H9 (cell line): ENCODE measurements at regions not wholly inside any gene's neighbourhood (a gene's known extent, or its start where the extent isn't known, plus 50 kb on each side); places are given as distances from the start of the nearest gene placed in this dataset.

ENCODE experiments used
- DNase-seq: peaks from one replicate; pipeline ENCODE4 v3.0.0-alpha.2; 2017
- H2AFZ ChIP-seq: one replicate; pipeline ENCODE4 v1.6.1; 2013; ENCODE audit warnings: mild to moderate bottlenecking, low read length, control low read depth, moderate library complexity
- H2AK5ac ChIP-seq: 2 replicates; pipeline ENCODE4 v1.6.1; 2013; ENCODE audit warnings: low read length, control low read depth, mixed read lengths; ENCODE audit not compliant: insufficient read length
- H2BK120ac ChIP-seq: one replicate; pipeline ENCODE4 v1.6.1; 2013; ENCODE audit warnings: low read depth, mild to moderate bottlenecking, low read length, control low read depth, inconsistent platforms; ENCODE audit not compliant: poor library complexity, severe bottlenecking
- H2BK12ac ChIP-seq: 2 replicates; pipeline ENCODE4 v1.6.1; 2013; ENCODE audit warnings: low read length, control low read depth, mixed read lengths, low read depth; ENCODE audit not compliant: insufficient read length
- H2BK15ac ChIP-seq: 2 replicates; pipeline ENCODE4 v1.6.1; 2013; ENCODE audit warnings: low read depth, low read length, control low read depth
- H2BK20ac ChIP-seq: one replicate; pipeline ENCODE4 v1.6.1; 2013; ENCODE audit warnings: low read depth, mild to moderate bottlenecking, low read length, control low read depth, inconsistent platforms; ENCODE audit not compliant: poor library complexity, severe bottlenecking
- H2BK5ac ChIP-seq: 2 replicates; pipeline ENCODE4 v1.6.1; 2013; ENCODE audit warnings: low read length, control low read depth, mixed read lengths; ENCODE audit not compliant: insufficient read length
- H3K14ac ChIP-seq: 2 replicates; pipeline ENCODE4 v1.6.1; 2013; ENCODE audit warnings: low read length, control low read depth; ENCODE audit not compliant: insufficient read depth
- H3K18ac ChIP-seq: 2 replicates; pipeline ENCODE4 v1.6.1; 2013; ENCODE audit warnings: low read depth, mild to moderate bottlenecking, mixed read lengths, low read length, control low read depth; ENCODE audit not compliant: insufficient read length
- H3K23ac ChIP-seq: 2 replicates; pipeline ENCODE4 v1.6.1; 2013; ENCODE audit warnings: low read length, control low read depth, mixed read lengths, low read depth; ENCODE audit not compliant: insufficient read length
- H3K23me2 ChIP-seq: 2 replicates; pipeline ENCODE4 v1.6.1; 2013; ENCODE audit warnings: low read depth, mild to moderate bottlenecking, mixed read lengths, low read length, control low read depth; ENCODE audit not compliant: insufficient read length, poor library complexity, severe bottlenecking
- H3K27ac ChIP-seq: 2 replicates; pipeline ENCODE4 v1.5.1; 2013; ENCODE audit warnings: low read length, control low read depth, mixed read lengths, low read depth; ENCODE audit not compliant: insufficient read length
- H3K27me3 ChIP-seq: 2 replicates; pipeline ENCODE4 v1.6.1; 2013; ENCODE audit warnings: low read length, control low read depth, inconsistent platforms; ENCODE audit not compliant: insufficient read depth
- H3K4ac ChIP-seq: 2 replicates; pipeline ENCODE4 v1.6.1; 2013; ENCODE audit warnings: low read depth, mild to moderate bottlenecking, control low read depth, inconsistent platforms, low read length, moderate library complexity
- H3K4me1 ChIP-seq: 2 replicates; pipeline ENCODE4 v1.6.1; 2013; ENCODE audit warnings: low read length, control low read depth, inconsistent platforms; ENCODE audit not compliant: insufficient read depth
- H3K4me2 ChIP-seq: 2 replicates; pipeline ENCODE4 v1.6.1; 2013; ENCODE audit warnings: low read length, control low read depth, mixed read lengths; ENCODE audit not compliant: insufficient read length, insufficient read depth
- H3K56ac ChIP-seq: 2 replicates; pipeline ENCODE4 v1.6.1; 2013; ENCODE audit warnings: low read depth, mild to moderate bottlenecking, mixed read lengths, low read length, control low read depth; ENCODE audit not compliant: insufficient read length
- H3K79me1 ChIP-seq: 2 replicates; pipeline ENCODE4 v1.6.1; 2013; ENCODE audit warnings: low read depth, mild to moderate bottlenecking, moderate library complexity, low read length, control low read depth, inconsistent platforms; ENCODE audit not compliant: insufficient read depth, poor library complexity, severe bottlenecking
- H3K79me2 ChIP-seq: 2 replicates; pipeline ENCODE4 v1.6.1; 2013; ENCODE audit warnings: low read length, control low read depth, inconsistent platforms; ENCODE audit not compliant: insufficient read depth
- H3K9ac ChIP-seq: 2 replicates; pipeline ENCODE4 v1.6.1; 2013; ENCODE audit warnings: low read length, control low read depth, mixed read lengths; ENCODE audit not compliant: insufficient read length; ENCODE audit errors: extremely low read depth
- H3K9me3 ChIP-seq: one replicate; pipeline ENCODE4 v1.6.1; 2013; ENCODE audit warnings: low read depth, low read length, inconsistent platforms; ENCODE audit not compliant: control insufficient read depth
- H3T11ph ChIP-seq: one replicate; pipeline ENCODE4 v1.6.1; 2013; ENCODE audit warnings: mild to moderate bottlenecking, low read length, control low read depth, inconsistent platforms
- H4K20me1 ChIP-seq: one replicate; pipeline ENCODE4 v1.6.1; 2013; ENCODE audit not compliant: control insufficient read depth, insufficient read length, insufficient read depth
- H4K5ac ChIP-seq: 2 replicates; pipeline ENCODE4 v1.6.1; 2013; ENCODE audit warnings: low read depth, mild to moderate bottlenecking, mixed read lengths, low read length, control low read depth; ENCODE audit not compliant: insufficient read length
- H4K8ac ChIP-seq: replicated peaks from 2 replicates; pipeline ENCODE4 v1.6.1; 2013; ENCODE audit warnings: low read length, control low read depth, mixed read lengths, low read depth; ENCODE audit not compliant: insufficient read length
- H4K91ac ChIP-seq: 2 replicates; pipeline ENCODE4 v1.6.1; 2013; ENCODE audit warnings: low read depth, mild to moderate bottlenecking, moderate library complexity, mixed read lengths, low read length, control low read depth; ENCODE audit not compliant: insufficient read length
- H3K27ac Mint-ChIP-seq, 3 experiments: 2 replicates in 2 of 3; 3 replicates in 1 of 3; pipeline ENCODE4 v1.8.0; 2020 to 2021; ENCODE audit warnings: mixed read lengths in 3 of 3, mild to moderate bottlenecking in 1 of 3, moderate library complexity in 1 of 3
- H3K27me3 Mint-ChIP-seq: 2 replicates; pipeline ENCODE4 v1.8.0; 2021; ENCODE audit warnings: low read depth, mild to moderate bottlenecking, moderate library complexity, mixed read lengths
- H3K36me3 Mint-ChIP-seq, 3 experiments: 2 replicates in 2 of 3; 3 replicates in 1 of 3; pipeline ENCODE4 v1.8.0; 2020 to 2021; ENCODE audit warnings: low read depth in 3 of 3, mixed read lengths in 3 of 3; ENCODE audit not compliant: insufficient read depth in 1 of 3
- H3K4me1 Mint-ChIP-seq, 2 experiments: 2 replicates each; pipeline ENCODE4 v1.8.0; 2020; ENCODE audit warnings: mixed read lengths in 2 of 2
- H3K4me3 Mint-ChIP-seq, 2 experiments: 2 replicates in 1 of 2; 3 replicates in 1 of 2; pipeline ENCODE4 v1.8.0; 2020 to 2021; ENCODE audit warnings: mild to moderate bottlenecking in 2 of 2, mixed read lengths in 2 of 2, moderate library complexity in 1 of 2
- H3K9me3 Mint-ChIP-seq, 2 experiments: 2 replicates in 1 of 2; 3 replicates in 1 of 2; pipeline ENCODE4 v1.8.0; 2020; ENCODE audit warnings: mild to moderate bottlenecking in 2 of 2, mixed read lengths in 2 of 2, moderate library complexity in 1 of 2
- WGBS: extraction: QIAGEN DNeasy Blood & Tissue Kit; methylation state at CpG from one replicate; pipeline ENCODE4 v1.1.7; 2013; ENCODE audit warnings: missing lambda C conversion rate, low lambda C conversion rate, mixed read lengths; ENCODE audit not compliant: insufficient read length; ENCODE audit errors: extremely low coverage; 5-methylcytosine and 5-hydroxymethylcytosine counted together
- TF ChIP-seq, protein P1 (sequence below): fragments of 200-600 bp; sonication (generic); conservative IDR thresholded peaks from 3 replicates; pipeline ENCODE4 v1.8.0; 2021; ENCODE audit warnings: antibody characterized with exemption, mild to moderate bottlenecking

DNA sequence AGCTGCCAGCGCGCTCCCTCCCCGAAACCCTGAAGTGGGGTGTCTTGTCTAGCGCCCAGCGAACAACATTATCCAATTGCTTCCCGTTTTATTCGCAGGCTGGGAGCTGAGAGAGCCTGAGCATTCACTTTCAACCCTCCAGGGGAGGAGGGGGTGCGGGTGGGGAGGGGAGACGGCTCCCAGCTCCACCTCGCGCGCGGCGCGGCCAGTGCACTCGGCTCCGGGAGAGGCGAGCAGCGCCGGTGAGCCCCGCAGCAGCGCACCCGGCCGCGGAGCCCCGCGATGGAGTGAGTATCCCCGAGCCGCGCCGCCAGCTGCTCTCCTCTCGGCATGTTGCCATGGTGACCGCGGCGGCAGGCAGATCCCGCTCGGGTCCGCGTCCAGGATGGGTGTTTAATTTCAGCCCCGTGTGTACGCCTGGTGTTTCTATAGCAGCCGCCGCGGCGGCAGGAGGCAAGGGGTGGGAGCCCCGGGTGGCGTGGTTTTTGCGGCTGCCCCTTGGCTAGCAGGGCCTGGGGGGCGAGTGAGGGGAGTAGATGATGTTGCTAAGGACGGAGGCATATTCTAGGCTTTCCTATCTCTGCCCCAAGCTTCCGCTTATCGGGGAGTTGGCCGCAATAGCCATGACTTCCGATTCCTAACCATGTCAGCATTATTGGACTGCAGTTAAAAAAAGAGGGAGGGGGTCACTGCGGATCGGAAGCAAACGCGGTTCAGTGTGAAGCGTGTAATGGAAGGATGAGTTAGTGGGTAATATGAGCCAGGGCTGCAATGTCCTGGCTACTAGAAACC lies 139.2 kb upstream of the PALM2AKAP2 start:
- H3K23ac ChIP-seq: no peak overlapping the region
- Mint-ChIP-seq H3K27me3 (peaks cover 71% of the 10 kb centered on the region), H3K4me3 (peak overlapping the region; percentile 67 to 81), H3K36me3 (peaks cover 6 to 13% (median 10%) of the 10 kb centered on the region in 3 experiments; a peak in 5 of 7 replicates), H3K4me1 (peaks cover 25 to 28% of the 10 kb centered on the region in 2 experiments), H3K27ac (no peak overlapping the region), H3K9me3 (peaks cover 10 to 13% of the 10 kb centered on the region in 2 experiments; a peak in 4 of 5 replicates)
- H2AFZ ChIP-seq: no peak overlapping the region
- H2BK120ac ChIP-seq: no peak overlapping the region
- H3K27ac ChIP-seq: no peak overlapping the region
- H4K5ac ChIP-seq: no peak overlapping the region
- no peak overlapping the region for H2BK20ac ChIP-seq
- H3K4ac ChIP-seq: no peak overlapping the region
- H4K20me1 ChIP-seq: no peaks in the 10 kb centered on the region
- peaks cover 9% of the 10 kb centered on the region for H3K23me2 ChIP-seq
- H3K4me2 ChIP-seq: peak overlapping the region; percentile 52
- no peak overlapping the region for H2BK5ac ChIP-seq
- no peaks in the 10 kb centered on the region for H3K79me2 ChIP-seq
- no peak overlapping the region for H2BK15ac ChIP-seq
- no peak overlapping the region for H3K56ac ChIP-seq
- peaks cover 30% of the 10 kb centered on the region; the same call in 1 of the 2 replicates for H3K27me3 ChIP-seq
- peak overlapping the region; percentile 25; the same call in 1 of the 2 replicates for H3K14ac ChIP-seq
- TF ChIP-seq, protein P1, sequence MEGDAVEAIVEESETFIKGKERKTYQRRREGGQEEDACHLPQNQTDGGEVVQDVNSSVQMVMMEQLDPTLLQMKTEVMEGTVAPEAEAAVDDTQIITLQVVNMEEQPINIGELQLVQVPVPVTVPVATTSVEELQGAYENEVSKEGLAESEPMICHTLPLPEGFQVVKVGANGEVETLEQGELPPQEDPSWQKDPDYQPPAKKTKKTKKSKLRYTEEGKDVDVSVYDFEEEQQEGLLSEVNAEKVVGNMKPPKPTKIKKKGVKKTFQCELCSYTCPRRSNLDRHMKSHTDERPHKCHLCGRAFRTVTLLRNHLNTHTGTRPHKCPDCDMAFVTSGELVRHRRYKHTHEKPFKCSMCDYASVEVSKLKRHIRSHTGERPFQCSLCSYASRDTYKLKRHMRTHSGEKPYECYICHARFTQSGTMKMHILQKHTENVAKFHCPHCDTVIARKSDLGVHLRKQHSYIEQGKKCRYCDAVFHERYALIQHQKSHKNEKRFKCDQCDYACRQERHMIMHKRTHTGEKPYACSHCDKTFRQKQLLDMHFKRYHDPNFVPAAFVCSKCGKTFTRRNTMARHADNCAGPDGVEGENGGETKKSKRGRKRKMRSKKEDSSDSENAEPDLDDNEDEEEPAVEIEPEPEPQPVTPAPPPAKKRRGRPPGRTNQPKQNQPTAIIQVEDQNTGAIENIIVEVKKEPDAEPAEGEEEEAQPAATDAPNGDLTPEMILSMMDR: no peak
- H3K4me1 ChIP-seq: no peaks in the 10 kb centered on the region; the same call in 1 of the 2 replicates
- H2BK12ac ChIP-seq: no peak overlapping the region
- no peak overlapping the region for H3K9ac ChIP-seq
- DNase-seq: peak; percentile 62
- no CpG with 5 or more reads among the region's 59 CpGs for WGBS
- no peak overlapping the region for H4K8ac ChIP-seq
- H3T11ph ChIP-seq: no peak overlapping the region
- H3K79me1 ChIP-seq: no peaks in the 10 kb centered on the region
- no peaks in the 10 kb centered on the region for H3K9me3 ChIP-seq
- no peak overlapping the region for H2AK5ac ChIP-seq
- H4K91ac ChIP-seq: no peak overlapping the region
- H3K18ac ChIP-seq: no peak overlapping the region
